ENCODE measurements at regions not wholly inside any gene's neighbourhood (a gene's known extent, or its start where the extent isn't known, plus 50 kb on each side); places are given as distances from the start of the nearest gene placed in this dataset.

DNA sequence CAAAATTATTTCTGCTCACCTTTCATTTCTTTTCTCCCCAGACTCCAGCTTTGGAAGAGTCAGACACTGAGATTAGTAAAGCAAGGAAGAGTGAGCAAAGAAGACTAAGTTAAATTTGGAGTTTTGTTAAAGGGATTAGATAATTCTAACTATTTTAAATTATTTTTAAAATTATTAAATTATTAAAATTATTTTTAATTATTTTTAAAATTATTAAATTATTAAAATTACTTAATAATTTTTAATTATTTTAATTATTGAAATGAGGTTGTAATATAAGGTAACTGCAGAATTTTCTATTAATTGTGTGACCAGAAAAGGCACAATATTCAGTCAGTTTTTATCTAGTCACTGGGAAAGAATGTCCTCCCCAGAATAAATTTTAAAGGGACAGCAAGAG is 185.0 kb upstream of the EOMES start:
- Mint-ChIP-seq H3K36me3 (no peaks in the 10 kb centered on the region), H3K4me1 (no peaks in the 10 kb centered on the region), H3K9me3 (no peaks in the 10 kb centered on the region), H3K27me3 (ENCODE audit: low read depth) (no peaks in the 10 kb centered on the region), H3K27ac (no peak overlapping the region), H3K4me3 (no peak overlapping the region)
- no peak for DNase-seq (ENCODE audit: low spot score in 2 of 2, unreplicated experiment in 2 of 2)
- TF ChIP-seq, protein P1, sequence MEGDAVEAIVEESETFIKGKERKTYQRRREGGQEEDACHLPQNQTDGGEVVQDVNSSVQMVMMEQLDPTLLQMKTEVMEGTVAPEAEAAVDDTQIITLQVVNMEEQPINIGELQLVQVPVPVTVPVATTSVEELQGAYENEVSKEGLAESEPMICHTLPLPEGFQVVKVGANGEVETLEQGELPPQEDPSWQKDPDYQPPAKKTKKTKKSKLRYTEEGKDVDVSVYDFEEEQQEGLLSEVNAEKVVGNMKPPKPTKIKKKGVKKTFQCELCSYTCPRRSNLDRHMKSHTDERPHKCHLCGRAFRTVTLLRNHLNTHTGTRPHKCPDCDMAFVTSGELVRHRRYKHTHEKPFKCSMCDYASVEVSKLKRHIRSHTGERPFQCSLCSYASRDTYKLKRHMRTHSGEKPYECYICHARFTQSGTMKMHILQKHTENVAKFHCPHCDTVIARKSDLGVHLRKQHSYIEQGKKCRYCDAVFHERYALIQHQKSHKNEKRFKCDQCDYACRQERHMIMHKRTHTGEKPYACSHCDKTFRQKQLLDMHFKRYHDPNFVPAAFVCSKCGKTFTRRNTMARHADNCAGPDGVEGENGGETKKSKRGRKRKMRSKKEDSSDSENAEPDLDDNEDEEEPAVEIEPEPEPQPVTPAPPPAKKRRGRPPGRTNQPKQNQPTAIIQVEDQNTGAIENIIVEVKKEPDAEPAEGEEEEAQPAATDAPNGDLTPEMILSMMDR (IDR thresholded peaks at IDR 0.05; ENCODE audit: unreplicated experiment): no peak

DNA sequence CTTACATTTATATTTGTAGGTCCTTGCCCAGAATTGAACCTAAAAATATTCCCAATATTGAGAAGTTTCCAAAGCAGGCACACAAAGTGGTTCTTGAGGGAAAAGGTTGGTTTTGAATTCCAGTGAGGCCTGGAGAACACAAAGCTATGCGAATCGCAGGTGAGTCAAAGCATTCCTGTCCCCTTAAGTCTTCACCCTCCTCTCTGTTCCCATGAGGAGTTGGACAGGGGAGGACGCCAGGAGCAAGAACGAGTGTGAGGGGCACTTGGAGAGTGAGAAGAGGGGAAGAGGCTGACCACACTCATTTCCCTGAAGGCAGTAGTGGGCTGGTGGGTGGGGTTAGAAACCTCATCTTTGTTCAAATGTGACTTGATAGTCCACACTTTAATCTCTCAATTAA is 185.8 kb upstream of the EOMES start:
- Mint-ChIP-seq H3K36me3 (no peaks in the 10 kb centered on the region), H3K4me1 (no peaks in the 10 kb centered on the region), H3K4me3 (no peak overlapping the region), H3K27ac (no peak overlapping the region), H3K27me3 (ENCODE audit: low read depth) (no peaks in the 10 kb centered on the region), H3K9me3 (no peaks in the 10 kb centered on the region)
- no peak for DNase-seq (ENCODE audit: low spot score in 2 of 2, unreplicated experiment in 2 of 2)
- TF ChIP-seq, protein P1 (IDR thresholded peaks at IDR 0.05; ENCODE audit: unreplicated experiment): no peak

GRCh38 chr3:27910456-27910855 is 188.3 kb upstream of the EOMES start:
- no peak for DNase-seq (ENCODE audit: low spot score in 2 of 2, unreplicated experiment in 2 of 2)
- no peak overlapping the region for H3K4me3 Mint-ChIP-seq
- H3K4me1 Mint-ChIP-seq: no peaks in the 10 kb centered on the region
- H3K9me3 Mint-ChIP-seq: no peaks in the 10 kb centered on the region
- no peaks in the 10 kb centered on the region for H3K27me3 Mint-ChIP-seq (ENCODE audit: low read depth)
- no peak overlapping the region for H3K27ac Mint-ChIP-seq
- TF ChIP-seq, protein P1 (IDR thresholded peaks at IDR 0.05; ENCODE audit: unreplicated experiment): no peak
- H3K36me3 Mint-ChIP-seq: no peaks in the 10 kb centered on the region

- Mint-ChIP-seq H3K4me3 (no peak overlapping the region), H3K9me3 (no peaks in the 10 kb centered on the region), H3K36me3 (no peaks in the 10 kb centered on the region), H3K4me1 (no peaks in the 10 kb centered on the region), H3K27ac (no peak overlapping the region), H3K27me3 (ENCODE audit: low read depth) (no peaks in the 10 kb centered on the region)
- DNase-seq (ENCODE audit: low spot score in 2 of 2, unreplicated experiment in 2 of 2): no peak
- TF ChIP-seq, protein P1 (IDR thresholded peaks at IDR 0.05; ENCODE audit: unreplicated experiment): no peak
Observed at GRCh38 chr3:27914199-27914598, 192.1 kb upstream of the EOMES start.

DNA sequence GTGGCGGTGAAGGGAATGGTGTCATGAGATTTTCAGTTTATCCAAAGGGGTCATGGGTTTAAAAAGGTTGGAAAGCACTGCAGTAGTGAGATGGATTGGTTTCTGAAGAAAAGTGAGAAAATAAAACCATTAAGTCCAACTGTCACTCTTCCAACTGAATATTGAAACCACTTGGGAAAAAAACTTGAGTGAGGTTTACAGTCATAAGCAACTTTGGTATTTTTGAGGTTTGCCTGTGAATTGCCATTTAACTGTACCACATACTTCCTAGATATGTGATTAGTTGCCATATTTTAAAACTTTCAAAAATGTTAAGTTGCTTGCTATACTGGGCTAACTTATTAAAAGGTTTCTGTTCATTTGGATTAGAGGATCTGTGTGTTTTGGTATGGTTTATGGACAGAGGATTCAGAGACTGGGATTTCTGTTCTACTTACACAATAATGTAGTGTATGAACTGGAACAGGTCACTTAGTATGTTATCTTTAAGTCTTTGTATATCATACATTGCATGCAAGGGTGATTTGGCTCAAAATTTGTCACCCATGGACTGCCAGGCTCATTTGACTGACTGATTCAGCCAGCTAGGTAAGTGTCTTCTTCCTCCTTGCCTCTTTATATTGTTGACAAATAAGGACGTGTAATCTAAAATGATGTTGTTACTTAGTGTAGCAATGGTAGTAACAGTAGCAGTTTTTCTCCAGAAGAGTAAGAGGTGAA is 201.4 kb upstream of the EOMES start:
- DNase-seq (ENCODE audit: low spot score in 2 of 2, unreplicated experiment in 2 of 2): no peak
- Mint-ChIP-seq H3K4me3 (no peak overlapping the region), H3K27ac (no peak overlapping the region), H3K27me3 (ENCODE audit: low read depth) (no peaks in the 10 kb centered on the region), H3K4me1 (no peaks in the 10 kb centered on the region), H3K9me3 (no peaks in the 10 kb centered on the region), H3K36me3 (no peaks in the 10 kb centered on the region)
- TF ChIP-seq, protein P1 (IDR thresholded peaks at IDR 0.05; ENCODE audit: unreplicated experiment): no peak

Data from mesothelial cell of epicardium (in vitro differentiated cells).